Nephron (organoid): ENCODE measurements at regions not wholly inside any gene's neighbourhood (a gene's known extent, or its start where the extent isn't known, plus 50 kb on each side); places are given as distances from the start of the nearest gene placed in this dataset.
"Not testable (repeated sequence)": the region's sequence is repeated elsewhere in the genome, so short reads cannot be mapped to it uniquely, and the experiment has no call there.

ENCODE experiments used
- H3K27ac Mint-ChIP-seq, 3 experiments: 2 replicates each; pipeline ENCODE4 v1.8.0; 2020; ENCODE audit warnings: mixed read lengths in 3 of 3, mild to moderate bottlenecking in 2 of 3, moderate library complexity in 1 of 3
- H3K27me3 Mint-ChIP-seq: 2 replicates; pipeline ENCODE4 v1.8.0; 2021; ENCODE audit warnings: low read depth, mild to moderate bottlenecking, moderate library complexity, mixed read lengths
- H3K36me3 Mint-ChIP-seq: 2 replicates; pipeline ENCODE4 v1.8.0; 2020; ENCODE audit warnings: low read depth, mixed read lengths
- H3K4me1 Mint-ChIP-seq: 2 replicates; pipeline ENCODE4 v1.8.0; 2020; ENCODE audit warnings: mixed read lengths
- H3K4me3 Mint-ChIP-seq, 3 experiments: 2 replicates each; pipeline ENCODE4 v1.8.0; 2020; ENCODE audit warnings: mild to moderate bottlenecking in 3 of 3, mixed read lengths in 3 of 3, moderate library complexity in 2 of 3
- H3K9me3 Mint-ChIP-seq: 2 replicates; pipeline ENCODE4 v1.8.0; 2020; ENCODE audit warnings: mixed read lengths

GRCh38 chr2:89537862-89538261 lies 846.4 kb downstream of the RPIA start:
- H3K36me3 Mint-ChIP-seq, H3K27ac Mint-ChIP-seq, H3K4me1 Mint-ChIP-seq, H3K9me3 Mint-ChIP-seq, H3K27me3 Mint-ChIP-seq, H3K4me3 Mint-ChIP-seq: not testable (repeated sequence)

GRCh38 chr2:89544110-89544509 lies 852.6 kb downstream of the RPIA start:
- not testable (repeated sequence) for H3K36me3 Mint-ChIP-seq, H3K9me3 Mint-ChIP-seq, H3K4me3 Mint-ChIP-seq, H3K27ac Mint-ChIP-seq, H3K27me3 Mint-ChIP-seq, H3K4me1 Mint-ChIP-seq

DNA sequence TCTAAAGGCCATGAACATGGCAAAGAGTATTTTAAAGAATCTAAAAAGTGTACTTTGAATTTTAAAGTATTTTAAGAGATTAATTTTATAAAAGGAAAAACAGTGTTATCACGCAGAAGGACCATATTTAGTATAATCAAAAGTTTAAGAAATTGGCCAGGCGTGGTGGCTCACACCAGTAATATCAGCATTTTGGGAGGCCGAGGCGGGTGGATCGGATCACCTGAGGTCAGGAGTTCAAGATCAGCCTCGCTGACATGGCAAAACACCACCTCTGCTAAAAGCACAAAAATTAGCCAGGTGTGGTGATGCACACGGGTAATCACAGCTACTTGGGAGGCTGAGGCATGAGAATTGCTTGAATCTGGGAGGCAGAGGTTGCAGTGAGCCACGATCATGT lies 887.7 kb downstream of the RPIA start:
- not testable (repeated sequence) for H3K4me1 Mint-ChIP-seq, H3K36me3 Mint-ChIP-seq, H3K4me3 Mint-ChIP-seq, H3K9me3 Mint-ChIP-seq, H3K27me3 Mint-ChIP-seq, H3K27ac Mint-ChIP-seq

DNA sequence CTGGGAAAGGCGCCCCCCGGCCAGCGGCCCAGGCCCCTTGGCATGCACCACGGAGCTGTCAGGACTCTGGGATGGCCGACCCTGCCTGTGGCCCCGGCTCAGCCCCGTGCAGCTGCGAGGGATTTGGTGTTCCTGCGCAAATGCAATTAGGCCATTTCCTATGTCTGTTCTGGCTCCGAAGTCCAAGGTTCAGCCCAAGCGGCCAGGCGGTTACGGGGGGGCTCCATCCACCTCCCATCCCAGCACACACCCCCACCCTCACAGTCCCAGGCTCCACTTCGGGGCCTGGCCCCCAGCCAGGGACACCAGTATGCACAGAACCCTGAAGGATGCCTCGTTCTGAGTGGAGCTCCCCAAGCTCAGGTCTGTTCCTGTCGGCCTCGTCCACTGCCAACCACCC lies 891.3 kb downstream of the RPIA start:
- H3K4me3 Mint-ChIP-seq, H3K27me3 Mint-ChIP-seq, H3K27ac Mint-ChIP-seq, H3K36me3 Mint-ChIP-seq, H3K4me1 Mint-ChIP-seq, H3K9me3 Mint-ChIP-seq: not testable (repeated sequence)

GRCh38 chr2:89584046-89584445 lies 892.6 kb downstream of the RPIA start:
- not testable (repeated sequence) for H3K27me3 Mint-ChIP-seq, H3K36me3 Mint-ChIP-seq, H3K4me1 Mint-ChIP-seq, H3K27ac Mint-ChIP-seq, H3K4me3 Mint-ChIP-seq, H3K9me3 Mint-ChIP-seq

DNA sequence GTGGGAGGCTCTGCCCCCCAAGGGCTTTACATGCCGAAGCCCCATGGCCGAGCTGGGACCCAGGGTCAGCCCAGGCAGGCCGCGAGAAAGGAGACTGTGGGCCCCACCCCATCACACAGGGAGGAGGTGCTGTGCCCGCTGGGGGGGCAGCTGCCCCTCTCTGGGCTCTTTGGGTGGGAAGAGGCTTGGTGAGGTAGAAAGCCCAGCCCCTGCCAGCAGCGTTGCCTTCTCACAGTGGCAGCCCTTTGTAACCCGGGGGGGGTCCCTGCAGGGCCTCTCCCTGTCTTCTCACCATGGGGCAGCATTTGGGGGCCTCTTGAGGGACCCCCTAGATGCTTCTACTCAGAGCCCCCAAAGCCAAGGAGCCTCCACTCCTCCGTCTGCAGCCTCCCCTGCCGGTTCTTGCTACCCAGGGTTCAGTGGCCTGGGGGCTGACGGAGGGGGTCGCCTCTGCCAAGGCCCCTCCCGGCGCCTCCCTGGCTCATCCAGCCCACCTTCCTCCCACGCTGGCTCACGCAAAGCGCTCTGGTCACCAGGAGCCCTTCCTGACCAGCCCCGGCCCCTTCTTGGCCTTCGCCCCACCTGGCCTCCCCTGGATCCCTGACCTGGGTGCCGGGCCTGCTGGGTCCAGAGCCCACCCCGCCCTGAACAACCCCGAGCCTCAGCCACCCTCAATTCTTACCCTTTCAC lies 893.5 kb downstream of the RPIA start:
- H3K27ac Mint-ChIP-seq, H3K36me3 Mint-ChIP-seq, H3K27me3 Mint-ChIP-seq, H3K4me3 Mint-ChIP-seq, H3K9me3 Mint-ChIP-seq, H3K4me1 Mint-ChIP-seq: not testable (repeated sequence)

DNA sequence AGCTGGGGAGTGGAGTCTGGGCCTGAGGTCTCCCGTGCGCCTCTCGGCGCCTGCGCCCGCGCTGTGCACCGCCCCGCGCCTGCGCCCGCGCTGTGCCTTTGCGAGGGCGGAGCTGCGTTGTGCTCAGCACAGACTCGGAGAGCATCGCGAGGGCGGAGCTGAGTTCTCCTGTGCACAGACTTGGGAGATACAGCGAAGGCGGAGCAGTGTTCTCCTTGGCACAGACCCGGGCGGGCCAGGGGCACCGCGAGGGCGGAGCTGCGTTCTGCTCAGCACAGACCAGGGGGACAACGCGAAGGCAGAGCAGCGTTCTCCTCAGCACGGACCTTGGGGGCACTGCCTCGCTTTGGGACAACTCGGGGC lies 894.1 kb downstream of the RPIA start:
- H3K9me3 Mint-ChIP-seq, H3K4me1 Mint-ChIP-seq, H3K36me3 Mint-ChIP-seq, H3K27me3 Mint-ChIP-seq, H3K27ac Mint-ChIP-seq, H3K4me3 Mint-ChIP-seq: not testable (repeated sequence)

DNA sequence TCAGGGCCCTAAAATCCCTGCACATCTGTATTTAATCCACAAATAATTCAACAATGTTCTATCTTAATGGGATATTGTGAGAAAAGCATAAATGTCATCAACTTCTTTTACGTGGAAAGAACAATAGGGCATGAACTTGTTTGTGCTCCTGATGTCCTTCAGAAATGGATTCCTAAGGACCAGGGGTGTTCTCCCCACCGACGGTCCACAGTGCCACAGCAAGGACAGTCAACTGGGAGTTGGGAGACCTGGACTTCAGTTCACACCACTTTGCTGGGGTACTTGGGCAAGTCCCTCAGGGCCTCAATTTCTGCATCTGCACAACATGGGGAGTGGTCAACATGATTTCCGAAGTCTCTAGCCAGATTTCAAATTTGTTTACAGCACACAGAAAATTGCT lies 908.4 kb downstream of the RPIA start:
- peaks cover 12% of the 10 kb centered on the region for H3K9me3 Mint-ChIP-seq
- not testable (repeated sequence) for H3K36me3 Mint-ChIP-seq, H3K27me3 Mint-ChIP-seq

GRCh38 chr2:89606514-89606913 lies 915.0 kb downstream of the RPIA start:
- H3K4me1 Mint-ChIP-seq, H3K36me3 Mint-ChIP-seq: not testable (repeated sequence)

More for the DNA sequence above, 908.4 kb downstream of the RPIA start:
- not testable (repeated sequence) for H3K4me1 Mint-ChIP-seq, H3K27ac Mint-ChIP-seq, H3K4me3 Mint-ChIP-seq

DNA sequence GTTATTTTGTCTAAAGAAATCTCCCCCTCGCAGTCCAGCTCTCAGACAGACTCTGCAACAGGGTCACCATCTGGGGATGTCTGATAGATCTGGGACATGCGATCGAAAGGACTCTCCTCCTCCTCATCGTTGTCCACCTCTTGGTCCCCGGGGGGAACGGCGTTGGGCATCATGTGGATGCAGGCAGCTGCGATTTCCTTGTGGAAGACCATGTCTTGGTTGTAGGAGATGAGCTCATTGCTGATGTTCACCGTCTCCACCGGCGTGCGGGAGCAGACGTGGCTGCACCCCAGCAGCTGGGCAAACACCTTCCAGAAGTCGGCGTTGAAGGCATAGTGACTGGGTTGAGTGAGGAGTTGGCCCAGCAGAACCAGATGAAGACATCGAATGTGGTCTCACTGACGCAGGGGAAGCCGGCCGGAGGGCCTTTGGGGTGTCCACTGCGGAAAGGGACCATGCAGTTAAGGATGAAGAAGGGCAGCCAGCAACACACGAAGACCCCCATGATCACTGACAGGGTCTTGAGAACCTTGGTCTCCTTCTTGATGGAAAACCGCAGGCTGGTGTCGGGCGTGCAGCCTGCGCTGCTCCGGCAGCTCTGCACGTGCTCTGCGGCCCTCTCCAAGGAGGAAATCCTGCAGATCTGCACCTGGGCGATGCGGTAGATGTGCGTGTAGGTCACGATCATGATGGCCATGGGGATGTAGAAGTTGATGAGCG lies 918.9 kb downstream of the RPIA start:
- not testable (repeated sequence) for H3K36me3 Mint-ChIP-seq, H3K4me1 Mint-ChIP-seq, H3K27me3 Mint-ChIP-seq, H3K27ac Mint-ChIP-seq, H3K4me3 Mint-ChIP-seq
- peaks cover 25% of the 10 kb centered on the region for H3K9me3 Mint-ChIP-seq

More at GRCh38 chr2:89606514-89606913, 915.0 kb downstream of the RPIA start:
- H3K4me3 Mint-ChIP-seq, H3K27me3 Mint-ChIP-seq, H3K27ac Mint-ChIP-seq: not testable (repeated sequence)
- peaks cover 21% of the 10 kb centered on the region for H3K9me3 Mint-ChIP-seq

GRCh38 chr2:89610927-89611515 lies 919.5 kb downstream of the RPIA start:
- H3K9me3 Mint-ChIP-seq, result peaks cover 25% of the 10 kb centered on the region
- H3K4me3 Mint-ChIP-seq, H3K36me3 Mint-ChIP-seq, H3K27me3 Mint-ChIP-seq, H3K27ac Mint-ChIP-seq, H3K4me1 Mint-ChIP-seq: not testable (repeated sequence)

DNA sequence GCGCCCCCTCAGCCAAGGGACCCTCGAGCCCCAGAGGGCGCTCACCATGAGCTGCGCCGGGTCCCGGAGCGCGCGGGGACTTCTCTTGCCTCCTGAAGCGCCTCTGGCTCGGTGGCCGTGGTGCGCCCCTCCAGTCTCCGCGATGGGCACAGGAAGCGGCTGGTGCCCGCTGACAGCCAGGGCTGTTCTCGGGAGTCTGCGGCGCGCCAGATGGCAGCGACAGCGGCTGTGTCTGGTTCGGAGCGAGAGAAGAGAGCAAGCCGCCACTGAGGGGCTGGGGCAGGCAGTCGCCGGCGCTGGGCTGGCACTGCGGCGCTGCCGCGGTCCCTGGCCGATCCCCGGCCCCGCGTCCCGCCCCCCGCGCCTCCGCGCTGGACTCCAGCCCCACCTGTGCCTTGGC lies 920.2 kb downstream of the RPIA start:
- peaks cover 25% of the 10 kb centered on the region for H3K9me3 Mint-ChIP-seq

GRCh38 chr2:89649268-89649667 lies 957.8 kb downstream of the RPIA start:
- H3K4me1 Mint-ChIP-seq, result not testable (repeated sequence)

More for the DNA sequence above, 920.2 kb downstream of the RPIA start:
- not testable (repeated sequence) for H3K4me3 Mint-ChIP-seq, H3K36me3 Mint-ChIP-seq, H3K27me3 Mint-ChIP-seq, H3K27ac Mint-ChIP-seq, H3K4me1 Mint-ChIP-seq

GRCh38 chr2:89679254-89679653 lies 987.8 kb downstream of the RPIA start:
- H3K4me3 Mint-ChIP-seq, H3K4me1 Mint-ChIP-seq, H3K36me3 Mint-ChIP-seq, H3K27ac Mint-ChIP-seq, H3K27me3 Mint-ChIP-seq: not testable (repeated sequence)
- H3K9me3 Mint-ChIP-seq, result peaks cover 56% of the 10 kb centered on the region

More at GRCh38 chr2:89649268-89649667, 957.8 kb downstream of the RPIA start:
- not testable (repeated sequence) for H3K4me3 Mint-ChIP-seq, H3K36me3 Mint-ChIP-seq, H3K9me3 Mint-ChIP-seq, H3K27ac Mint-ChIP-seq, H3K27me3 Mint-ChIP-seq
